ENCODE measurements at regions not wholly inside any gene's neighbourhood (a gene's known extent, or its start where the extent isn't known, plus 50 kb on each side); places are given as distances from the start of the nearest gene placed in this dataset.

DNA sequence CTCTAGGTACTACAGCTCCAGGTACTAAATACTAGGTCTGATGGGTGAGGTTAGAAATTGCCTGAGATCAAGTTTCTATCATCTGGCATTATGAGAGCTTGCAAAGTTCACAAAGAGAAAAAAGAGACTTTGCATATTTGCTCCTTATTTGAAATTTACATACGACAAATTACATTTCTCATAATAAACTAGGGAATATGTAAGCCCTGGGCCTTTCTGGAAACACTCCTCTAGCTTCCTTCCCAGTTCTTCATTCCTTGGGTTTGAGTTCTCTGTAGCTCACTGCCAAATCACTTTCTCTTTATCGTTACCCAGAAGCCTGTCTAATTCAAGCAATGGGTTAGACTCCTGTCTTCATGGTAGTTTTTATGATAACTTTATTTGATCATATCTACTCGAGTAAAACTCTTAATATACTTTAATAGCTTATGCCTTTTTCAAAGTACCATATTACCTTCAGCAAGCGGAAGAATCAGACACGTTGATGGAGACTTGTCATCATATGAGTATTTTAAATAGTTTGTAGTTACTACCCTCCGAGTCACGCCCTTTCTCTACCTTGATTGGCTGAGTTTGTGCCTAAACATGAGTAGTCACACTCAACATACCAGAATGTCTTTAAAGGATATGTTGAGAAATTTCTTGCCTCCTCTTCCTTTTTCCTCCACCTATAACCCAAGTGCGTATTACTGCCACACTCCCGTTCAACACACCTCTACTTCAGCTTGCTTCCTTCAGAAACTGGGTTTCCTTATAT is 150.5 kb downstream of the DKK1 start:
- Histone ChIP-seq H3K14ac (ENCODE audit: insufficient read depth, low read length) (no peak overlapping the region), H3K27ac (ENCODE audit: insufficient read length, low read depth, low read length) (no peak overlapping the region), H3K79me1 (ENCODE audit: insufficient read depth, low read depth, low read length, poor library complexity, severe bottlenecking) (no peaks in the 10 kb centered on the region), H4K8ac (replicated peaks; ENCODE audit: insufficient read length, low read depth, low read length) (no peak overlapping the region), H3K9me3 (ENCODE audit: control insufficient read depth, low read depth, low read length) (no peaks in the 10 kb centered on the region), H3K18ac (ENCODE audit: insufficient read length, low read depth, low read length) (no peak overlapping the region), H3K4me1 (ENCODE audit: insufficient read depth, low read length) (peaks cover 2% of the 10 kb centered on the region; the same call in 1 of the 2 replicates), H3K56ac (ENCODE audit: insufficient read length, low read depth, low read length) (no peak overlapping the region), H3K79me2 (ENCODE audit: insufficient read depth, low read length) (no peaks in the 10 kb centered on the region), H2AFZ (ENCODE audit: low read length) (no peak overlapping the region), H2BK20ac (ENCODE audit: low read depth, low read length, poor library complexity, severe bottlenecking) (no peak overlapping the region), H3K23ac (ENCODE audit: insufficient read length, low read depth, low read length) (no peak overlapping the region), H3K27me3 (ENCODE audit: insufficient read depth, low read length) (no peaks in the 10 kb centered on the region), H2BK15ac (ENCODE audit: low read depth, low read length) (no peak overlapping the region), H4K20me1 (ENCODE audit: control insufficient read depth, insufficient read depth, insufficient read length) (no peaks in the 10 kb centered on the region), H3K4me2 (ENCODE audit: insufficient read depth, insufficient read length, low read length) (no peak overlapping the region), H3T11ph (ENCODE audit: low read length) (no peak overlapping the region), H2BK5ac (ENCODE audit: insufficient read length, low read length) (no peak overlapping the region), H3K23me2 (ENCODE audit: insufficient read length, low read depth, low read length, poor library complexity, severe bottlenecking) (no peaks in the 10 kb centered on the region), H3K9ac (ENCODE audit: extremely low read depth, insufficient read length, low read length) (no peak overlapping the region), H2BK120ac (ENCODE audit: low read depth, low read length, poor library complexity, severe bottlenecking) (no peak overlapping the region), H2BK12ac (ENCODE audit: insufficient read length, low read depth, low read length) (no peak overlapping the region), H2AK5ac (ENCODE audit: insufficient read length, low read length) (no peak overlapping the region), H4K5ac (ENCODE audit: insufficient read length, low read depth, low read length) (no peak overlapping the region), H3K4ac (ENCODE audit: low read depth, low read length) (no peak overlapping the region), H4K91ac (ENCODE audit: insufficient read length, low read depth, low read length) (no peak overlapping the region)
- peaks cover 13 to 19% of the 10 kb centered on the region in 2 experiments for H3K4me1 Mint-ChIP-seq
- H3K36me3 Mint-ChIP-seq (ENCODE audit: insufficient read depth in 1 of 3, low read depth in 3 of 3) = 0 out of 7 replicates have a peak, but pooled peaks cover 0 to 3% (median 0%) of the 10 kb centered on the region in 3 experiments
- TF ChIP-seq, protein P1, sequence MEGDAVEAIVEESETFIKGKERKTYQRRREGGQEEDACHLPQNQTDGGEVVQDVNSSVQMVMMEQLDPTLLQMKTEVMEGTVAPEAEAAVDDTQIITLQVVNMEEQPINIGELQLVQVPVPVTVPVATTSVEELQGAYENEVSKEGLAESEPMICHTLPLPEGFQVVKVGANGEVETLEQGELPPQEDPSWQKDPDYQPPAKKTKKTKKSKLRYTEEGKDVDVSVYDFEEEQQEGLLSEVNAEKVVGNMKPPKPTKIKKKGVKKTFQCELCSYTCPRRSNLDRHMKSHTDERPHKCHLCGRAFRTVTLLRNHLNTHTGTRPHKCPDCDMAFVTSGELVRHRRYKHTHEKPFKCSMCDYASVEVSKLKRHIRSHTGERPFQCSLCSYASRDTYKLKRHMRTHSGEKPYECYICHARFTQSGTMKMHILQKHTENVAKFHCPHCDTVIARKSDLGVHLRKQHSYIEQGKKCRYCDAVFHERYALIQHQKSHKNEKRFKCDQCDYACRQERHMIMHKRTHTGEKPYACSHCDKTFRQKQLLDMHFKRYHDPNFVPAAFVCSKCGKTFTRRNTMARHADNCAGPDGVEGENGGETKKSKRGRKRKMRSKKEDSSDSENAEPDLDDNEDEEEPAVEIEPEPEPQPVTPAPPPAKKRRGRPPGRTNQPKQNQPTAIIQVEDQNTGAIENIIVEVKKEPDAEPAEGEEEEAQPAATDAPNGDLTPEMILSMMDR (conservative IDR thresholded peaks at IDR 0.05) = no peak
- no peak overlapping the region for H3K4me3 Mint-ChIP-seq
- H3K27ac Mint-ChIP-seq = no peak overlapping the region
- peaks cover 0 to 3% of the 10 kb centered on the region in 2 experiments; a peak in 1 of 5 replicates for H3K9me3 Mint-ChIP-seq
- no peaks in the 10 kb centered on the region for H3K27me3 Mint-ChIP-seq (ENCODE audit: low read depth)
- no peak for DNase-seq
- no CpG with 5 or more reads among the region's 9 CpGs for WGBS (ENCODE audit: extremely low coverage, insufficient read length, low lambda C conversion rate)
